Activated naive CD4-positive, alpha-beta T cell treated with anti-CD3 and anti-CD28 coated beads for 36 hours (primary cell): ENCODE measurements at regions not wholly inside any gene's neighbourhood (a gene's known extent, or its start where the extent isn't known, plus 50 kb on each side); places are given as distances from the start of the nearest gene placed in this dataset.

Experiments used
- CTCF ChIA-PET: fragments of 350-600 bp; sonication (Branson Sonifier 250); formaldehyde crosslinking; loops from one replicate; lab custom pipeline; 2021; ENCODE audit warnings: antibody characterized with exemption; lab: Charles Lee
- DNase-seq: peaks from one replicate; pipeline ENCODE4 v3.0.0-alpha.2; 2020
- H3K27ac Mint-ChIP-seq: one replicate; pipeline ENCODE4 v1.8.0; 2021; ENCODE audit warnings: mild to moderate bottlenecking, mixed read lengths
- H3K27me3 Mint-ChIP-seq: one replicate; pipeline ENCODE4 v1.8.0; 2021; ENCODE audit warnings: low read depth, mixed read lengths
- H3K36me3 Mint-ChIP-seq: one replicate; pipeline ENCODE4 v1.8.0; 2021; ENCODE audit warnings: low read depth, mixed read lengths
- H3K4me1 Mint-ChIP-seq: one replicate; pipeline ENCODE4 v1.8.0; 2021; ENCODE audit warnings: low read depth, mixed read lengths
- H3K4me3 Mint-ChIP-seq: one replicate; pipeline ENCODE4 v1.8.0; 2021; ENCODE audit warnings: mild to moderate bottlenecking, moderate library complexity, mixed read lengths
- H3K9me3 Mint-ChIP-seq: one replicate; pipeline ENCODE4 v1.8.0; 2021; ENCODE audit warnings: mixed read lengths
- intact Hi-C: fragments of 100-400 bp; cut with micrococcal nuclease; formaldehyde crosslinking; loops from one replicate; pipeline ENCODE4 v1.15.1; 2023

GRCh38 chr9:111114486-111114885 lies 76.2 kb upstream of the LPAR1 start:
- DNase-seq, result no peak
- H3K27me3 Mint-ChIP-seq, result no peaks in the 10 kb centered on the region
- CTCF ChIA-PET, result no interaction called here
- no peaks in the 10 kb centered on the region for H3K36me3 Mint-ChIP-seq
- H3K4me1 Mint-ChIP-seq, result no peaks in the 10 kb centered on the region
- H3K27ac Mint-ChIP-seq, result no peak overlapping the region
- intact Hi-C loops, result no loop called here
- no peaks in the 10 kb centered on the region for H3K9me3 Mint-ChIP-seq
- H3K4me3 Mint-ChIP-seq, result no peak overlapping the region

- DNase-seq, result no peak
- Mint-ChIP-seq H3K4me1 (no peaks in the 10 kb centered on the region), H3K36me3 (no peaks in the 10 kb centered on the region), H3K9me3 (no peaks in the 10 kb centered on the region), H3K27me3 (no peaks in the 10 kb centered on the region), H3K4me3 (no peak overlapping the region), H3K27ac (no peak overlapping the region)
- CTCF ChIA-PET, result no interaction called here
- intact Hi-C loops, result no loop called here
These were observed 75.4 kb upstream of the LPAR1 start for GRCh38 chr9:111113712-111114111.

GRCh38 chr9:111110805-111111204 lies 72.5 kb upstream of the LPAR1 start:
- H3K4me3 Mint-ChIP-seq, result no peak overlapping the region
- no peaks in the 10 kb centered on the region for H3K9me3 Mint-ChIP-seq
- intact Hi-C loops, result no loop called here
- no peak for DNase-seq
- no peaks in the 10 kb centered on the region for H3K27me3 Mint-ChIP-seq
- H3K4me1 Mint-ChIP-seq, result no peaks in the 10 kb centered on the region
- no peak overlapping the region for H3K27ac Mint-ChIP-seq
- CTCF ChIA-PET, result no interaction called here
- no peaks in the 10 kb centered on the region for H3K36me3 Mint-ChIP-seq

- Mint-ChIP-seq H3K4me3 (no peak overlapping the region), H3K27me3 (no peaks in the 10 kb centered on the region), H3K9me3 (no peaks in the 10 kb centered on the region), H3K27ac (no peak overlapping the region), H3K36me3 (no peaks in the 10 kb centered on the region), H3K4me1 (no peaks in the 10 kb centered on the region)
- no peak for DNase-seq
- CTCF ChIA-PET, result interaction anchor here (0.6 kb wide), 1 partner anchor 250 kb away, joined by 4 read pairs; no protein-coding TSS in a partner anchor
- intact Hi-C loops, result no loop called here
These were observed 70.7 kb upstream of the LPAR1 start for GRCh38 chr9:111108946-111109345.

- no peak for DNase-seq
- Mint-ChIP-seq H3K27me3 (no peaks in the 10 kb centered on the region), H3K4me1 (no peaks in the 10 kb centered on the region), H3K27ac (no peak overlapping the region), H3K9me3 (no peaks in the 10 kb centered on the region), H3K4me3 (no peak overlapping the region), H3K36me3 (no peaks in the 10 kb centered on the region)
- CTCF ChIA-PET, result no interaction called here
- intact Hi-C loops, result no loop called here
These were observed 68.9 kb upstream of the LPAR1 start for GRCh38 chr9:111107141-111107540.

GRCh38 chr9:111106202-111106601 lies 67.9 kb upstream of the LPAR1 start:
- H3K27me3 Mint-ChIP-seq, result no peaks in the 10 kb centered on the region
- intact Hi-C loops, result no loop called here
- CTCF ChIA-PET, result no interaction called here
- no peak overlapping the region for H3K4me3 Mint-ChIP-seq
- DNase-seq, result no peak
- no peaks in the 10 kb centered on the region for H3K9me3 Mint-ChIP-seq
- no peaks in the 10 kb centered on the region for H3K4me1 Mint-ChIP-seq
- no peaks in the 10 kb centered on the region for H3K36me3 Mint-ChIP-seq
- H3K27ac Mint-ChIP-seq, result no peak overlapping the region

- H3K36me3 Mint-ChIP-seq, result no peaks in the 10 kb centered on the region
- no peaks in the 10 kb centered on the region for H3K4me1 Mint-ChIP-seq
- intact Hi-C loops, result no loop called here
- no peak overlapping the region for H3K27ac Mint-ChIP-seq
- CTCF ChIA-PET, result interaction anchor here (0.7 kb wide), 1 partner anchor 407 kb away, joined by 3 read pairs; no protein-coding TSS in a partner anchor
- no peak overlapping the region for H3K4me3 Mint-ChIP-seq
- DNase-seq, result no peak
- H3K27me3 Mint-ChIP-seq, result no peaks in the 10 kb centered on the region
- no peaks in the 10 kb centered on the region for H3K9me3 Mint-ChIP-seq
These were observed 64.7 kb upstream of the LPAR1 start for GRCh38 chr9:111102793-111103464.

- no peaks in the 10 kb centered on the region for H3K4me1 Mint-ChIP-seq
- CTCF ChIA-PET, result no interaction called here
- H3K27me3 Mint-ChIP-seq, result no peaks in the 10 kb centered on the region
- no peak overlapping the region for H3K4me3 Mint-ChIP-seq
- H3K9me3 Mint-ChIP-seq, result no peaks in the 10 kb centered on the region
- DNase-seq, result no peak
- intact Hi-C loops, result no loop called here
- no peak overlapping the region for H3K27ac Mint-ChIP-seq
- H3K36me3 Mint-ChIP-seq, result no peaks in the 10 kb centered on the region
These were observed 61.1 kb upstream of the LPAR1 start for GRCh38 chr9:111099199-111100008.

- H3K27ac Mint-ChIP-seq, result no peak overlapping the region
- CTCF ChIA-PET, result no interaction called here
- peaks cover 1% of the 10 kb centered on the region for H3K27me3 Mint-ChIP-seq
- no peak overlapping the region for H3K4me3 Mint-ChIP-seq
- no peaks in the 10 kb centered on the region for H3K4me1 Mint-ChIP-seq
- H3K9me3 Mint-ChIP-seq, result no peaks in the 10 kb centered on the region
- intact Hi-C loops, result no loop called here
- no peak for DNase-seq
- no peaks in the 10 kb centered on the region for H3K36me3 Mint-ChIP-seq
These were observed 59.8 kb upstream of the LPAR1 start for GRCh38 chr9:111098093-111098492.

- no peak overlapping the region for H3K4me3 Mint-ChIP-seq
- no peak overlapping the region for H3K27ac Mint-ChIP-seq
- no peaks in the 10 kb centered on the region for H3K4me1 Mint-ChIP-seq
- H3K27me3 Mint-ChIP-seq, result peaks cover 2% of the 10 kb centered on the region
- H3K9me3 Mint-ChIP-seq, result no peaks in the 10 kb centered on the region
- H3K36me3 Mint-ChIP-seq, result no peaks in the 10 kb centered on the region
- CTCF ChIA-PET, result no interaction called here
- intact Hi-C loops, result no loop called here
- DNase-seq, result no peak
These were observed 57.8 kb upstream of the LPAR1 start for GRCh38 chr9:111096051-111096450.

- peaks cover 2% of the 10 kb centered on the region for H3K27me3 Mint-ChIP-seq
- H3K36me3 Mint-ChIP-seq, result no peaks in the 10 kb centered on the region
- no peaks in the 10 kb centered on the region for H3K4me1 Mint-ChIP-seq
- DNase-seq, result no peak
- H3K9me3 Mint-ChIP-seq, result no peaks in the 10 kb centered on the region
- H3K4me3 Mint-ChIP-seq, result no peak overlapping the region
- intact Hi-C loops, result no loop called here
- CTCF ChIA-PET, result no interaction called here
- no peak overlapping the region for H3K27ac Mint-ChIP-seq
These were observed 57.2 kb upstream of the LPAR1 start for GRCh38 chr9:111095441-111095840.

- intact Hi-C loops, result no loop called here
- DNase-seq, result no peak
- no peaks in the 10 kb centered on the region for H3K9me3 Mint-ChIP-seq
- H3K36me3 Mint-ChIP-seq, result no peaks in the 10 kb centered on the region
- no peaks in the 10 kb centered on the region for H3K4me1 Mint-ChIP-seq
- H3K27me3 Mint-ChIP-seq, result peaks cover 2% of the 10 kb centered on the region
- no peak overlapping the region for H3K4me3 Mint-ChIP-seq
- CTCF ChIA-PET, result no interaction called here
- H3K27ac Mint-ChIP-seq, result no peak overlapping the region
These were observed 56.7 kb upstream of the LPAR1 start for GRCh38 chr9:111094958-111095357.

- Mint-ChIP-seq H3K27me3 (peaks cover 2% of the 10 kb centered on the region), H3K9me3 (no peaks in the 10 kb centered on the region), H3K27ac (no peak overlapping the region), H3K4me1 (no peaks in the 10 kb centered on the region), H3K4me3 (no peak overlapping the region), H3K36me3 (no peaks in the 10 kb centered on the region)
- CTCF ChIA-PET, result no interaction called here
- intact Hi-C loops, result no loop called here
- DNase-seq, result no peak
These were observed 56.2 kb upstream of the LPAR1 start for GRCh38 chr9:111094433-111094924.
